NOMO-1 (cell line): ENCODE measurements at regions not wholly inside any gene's neighbourhood (a gene's known extent, or its start where the extent isn't known, plus 50 kb on each side); places are given as distances from the start of the nearest gene placed in this dataset.

Source experiments
- DNase-seq, 2 experiments: peaks; one replicate each; lab custom pipeline; 2025; ENCODE audit not compliant: unreplicated experiment in 2 of 2; lab: John Stamatoyannopoulos, UW

- DNase-seq = no peak
Measured at GRCh38 chr5:2696156-2696807, 55.2 kb downstream of the IRX2 start.

GRCh38 chr5:2695200-2695891 is 56.1 kb downstream of the IRX2 start:
- DNase-seq = no peak

- DNase-seq = no peak
Measured at GRCh38 chr5:2691530-2691929, 59.9 kb downstream of the IRX2 start.

- DNase-seq = no peak
Measured at GRCh38 chr5:2690293-2690692, 61.2 kb downstream of the IRX2 start.

- DNase-seq = no peak
Measured at GRCh38 chr5:2688586-2688985, 62.9 kb downstream of the IRX2 start.

GRCh38 chr5:2687746-2688145 is 63.7 kb downstream of the IRX2 start:
- DNase-seq = no peak

- DNase-seq = no peak
Measured at GRCh38 chr5:2686321-2687124, 65.0 kb downstream of the IRX2 start.

- DNase-seq = no peak
Measured at GRCh38 chr5:2685651-2686272, 65.7 kb downstream of the IRX2 start.

- DNase-seq = no peak
Measured at GRCh38 chr5:2684606-2685005, 66.9 kb downstream of the IRX2 start.

- DNase-seq = no peak
Measured at GRCh38 chr5:2683720-2684119, 67.8 kb downstream of the IRX2 start.

- DNase-seq = no peak
Measured at GRCh38 chr5:2681476-2681875, 70.0 kb downstream of the IRX2 start.

- no peak for DNase-seq
Measured at GRCh38 chr5:2680979-2681378, 70.5 kb downstream of the IRX2 start.

- DNase-seq = no peak
Measured at GRCh38 chr5:2677689-2678088, 73.8 kb downstream of the IRX2 start.

- DNase-seq = no peak
Measured at GRCh38 chr5:2675548-2675947, 75.9 kb downstream of the IRX2 start.

GRCh38 chr5:2674456-2674855 is 77.0 kb downstream of the IRX2 start:
- no peak for DNase-seq

GRCh38 chr5:2670940-2671339 is 80.5 kb downstream of the IRX2 start:
- no peak for DNase-seq

GRCh38 chr5:2669913-2670312 is 81.6 kb downstream of the IRX2 start:
- DNase-seq = no peak

- DNase-seq = no peak
Measured at GRCh38 chr5:2669259-2669658, 82.2 kb downstream of the IRX2 start.

GRCh38 chr5:2666081-2666480 is 85.4 kb downstream of the IRX2 start:
- DNase-seq = no peak

- no peak for DNase-seq
Measured at GRCh38 chr5:2663489-2663888, 88.0 kb downstream of the IRX2 start.

- no peak for DNase-seq
Measured at GRCh38 chr5:2660315-2660714, 91.2 kb downstream of the IRX2 start.
